ENCODE measurements at regions not wholly inside any gene's neighbourhood (a gene's known extent, or its start where the extent isn't known, plus 50 kb on each side); places are given as distances from the start of the nearest gene placed in this dataset.

DNA sequence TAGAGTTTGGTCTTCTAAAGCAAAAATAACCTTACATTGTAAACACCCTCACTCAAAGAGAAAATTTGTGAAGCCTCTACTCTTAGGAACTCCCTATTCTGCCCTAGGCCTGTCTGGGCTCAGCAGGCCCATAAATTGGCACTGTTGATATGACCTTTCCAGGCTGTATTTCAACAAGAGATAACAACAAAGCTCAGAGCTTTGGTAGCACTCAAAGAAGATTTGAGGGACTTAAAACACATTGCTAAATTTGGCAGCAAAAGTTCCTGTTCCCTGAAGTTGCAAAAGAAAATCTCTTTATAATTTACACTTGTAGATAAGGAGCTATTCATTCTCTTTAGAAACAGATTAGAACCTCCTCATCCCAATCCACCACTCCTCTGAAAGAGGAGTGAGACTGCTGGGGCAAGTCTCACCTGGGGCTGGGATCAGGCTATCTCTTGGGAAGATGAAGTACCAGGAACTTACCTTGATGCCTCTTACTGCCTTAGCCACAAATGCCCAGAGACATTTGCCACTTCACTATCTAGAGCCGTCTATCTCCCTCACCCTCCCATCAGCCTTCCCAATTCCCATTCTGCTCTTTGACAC, 110.4 kb upstream of the AKIP1 start:
- ATAC-seq (ENCODE audit: low read depth) = no peak
- Histone ChIP-seq H3K27ac (ENCODE audit: poor library complexity, severe bottlenecking) (no peak overlapping the region), H3K4me1 (ENCODE audit: insufficient read depth, poor library complexity, severe bottlenecking) (no peaks in the 10 kb centered on the region), H3K27me3 (ENCODE audit: insufficient read depth, poor library complexity, severe bottlenecking) (no peaks in the 10 kb centered on the region), H3K36me3 (ENCODE audit: low read depth) (peaks cover 36% of the 10 kb centered on the region), H3K9me3 (ENCODE audit: severe bottlenecking) (no peaks in the 10 kb centered on the region), H3K4me3 (ENCODE audit: severe bottlenecking) (no peak overlapping the region)
- TF ChIP-seq, protein P1, sequence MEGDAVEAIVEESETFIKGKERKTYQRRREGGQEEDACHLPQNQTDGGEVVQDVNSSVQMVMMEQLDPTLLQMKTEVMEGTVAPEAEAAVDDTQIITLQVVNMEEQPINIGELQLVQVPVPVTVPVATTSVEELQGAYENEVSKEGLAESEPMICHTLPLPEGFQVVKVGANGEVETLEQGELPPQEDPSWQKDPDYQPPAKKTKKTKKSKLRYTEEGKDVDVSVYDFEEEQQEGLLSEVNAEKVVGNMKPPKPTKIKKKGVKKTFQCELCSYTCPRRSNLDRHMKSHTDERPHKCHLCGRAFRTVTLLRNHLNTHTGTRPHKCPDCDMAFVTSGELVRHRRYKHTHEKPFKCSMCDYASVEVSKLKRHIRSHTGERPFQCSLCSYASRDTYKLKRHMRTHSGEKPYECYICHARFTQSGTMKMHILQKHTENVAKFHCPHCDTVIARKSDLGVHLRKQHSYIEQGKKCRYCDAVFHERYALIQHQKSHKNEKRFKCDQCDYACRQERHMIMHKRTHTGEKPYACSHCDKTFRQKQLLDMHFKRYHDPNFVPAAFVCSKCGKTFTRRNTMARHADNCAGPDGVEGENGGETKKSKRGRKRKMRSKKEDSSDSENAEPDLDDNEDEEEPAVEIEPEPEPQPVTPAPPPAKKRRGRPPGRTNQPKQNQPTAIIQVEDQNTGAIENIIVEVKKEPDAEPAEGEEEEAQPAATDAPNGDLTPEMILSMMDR (IDR thresholded peaks at IDR 0.05; ENCODE audit: poor library complexity, severe bottlenecking) = no peak
- no peak for DNase-seq (ENCODE audit: low spot score)

DNA sequence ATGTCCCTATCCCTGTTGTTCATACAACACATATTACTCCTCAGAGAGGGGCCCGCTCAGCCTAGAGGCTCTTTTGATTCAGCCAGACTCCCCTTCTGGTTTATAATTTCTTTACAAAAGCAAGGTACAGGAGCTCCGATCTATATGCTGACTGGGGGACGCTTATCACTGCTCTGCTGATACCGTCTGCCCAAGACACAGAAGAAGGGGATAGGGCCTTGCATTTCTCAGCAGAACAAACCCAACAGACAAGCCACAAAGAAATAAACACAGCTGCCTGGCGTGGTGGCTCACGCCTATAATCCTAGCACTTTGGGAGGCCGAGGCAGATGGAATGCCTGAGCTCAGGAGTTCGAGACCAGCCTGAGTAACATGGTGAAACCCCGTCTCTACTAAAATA, 109.9 kb upstream of the AKIP1 start:
- no peaks in the 10 kb centered on the region for H3K9me3 ChIP-seq (ENCODE audit: severe bottlenecking)
- TF ChIP-seq, protein P1 (IDR thresholded peaks at IDR 0.05; ENCODE audit: poor library complexity, severe bottlenecking) = no peak
- H3K4me1 ChIP-seq (ENCODE audit: insufficient read depth, poor library complexity, severe bottlenecking) = no peaks in the 10 kb centered on the region
- peaks cover 37% of the 10 kb centered on the region for H3K36me3 ChIP-seq (ENCODE audit: low read depth)
- ATAC-seq (ENCODE audit: low read depth) = no peak
- H3K4me3 ChIP-seq (ENCODE audit: severe bottlenecking) = no peak overlapping the region
- DNase-seq (ENCODE audit: low spot score) = no peak
- no peaks in the 10 kb centered on the region for H3K27me3 ChIP-seq (ENCODE audit: insufficient read depth, poor library complexity, severe bottlenecking)
- H3K27ac ChIP-seq (ENCODE audit: poor library complexity, severe bottlenecking) = no peak overlapping the region

DNA sequence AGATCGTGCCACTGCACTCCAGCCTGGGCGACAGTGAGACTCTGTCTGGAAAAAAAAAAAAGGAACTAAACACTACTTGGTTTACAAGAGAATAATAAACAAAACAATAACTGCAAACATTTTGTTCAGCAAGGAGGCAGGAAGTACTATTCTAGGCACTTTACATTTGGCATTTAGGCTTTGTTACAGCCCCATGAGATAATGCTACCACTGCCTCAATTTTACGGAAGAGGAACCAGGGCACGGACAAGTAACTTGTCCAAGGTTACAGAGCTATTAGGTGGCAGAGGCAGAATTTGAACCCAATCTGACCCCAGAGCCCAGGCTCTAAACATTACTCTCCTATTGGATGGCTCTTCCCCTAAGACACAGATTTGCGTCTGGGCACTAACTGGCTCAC, 108.7 kb upstream of the AKIP1 start:
- Histone ChIP-seq H3K4me1 (ENCODE audit: insufficient read depth, poor library complexity, severe bottlenecking) (no peaks in the 10 kb centered on the region), H3K27me3 (ENCODE audit: insufficient read depth, poor library complexity, severe bottlenecking) (no peaks in the 10 kb centered on the region), H3K27ac (ENCODE audit: poor library complexity, severe bottlenecking) (no peak overlapping the region), H3K36me3 (ENCODE audit: low read depth) (peaks cover 32% of the 10 kb centered on the region), H3K4me3 (ENCODE audit: severe bottlenecking) (no peak overlapping the region), H3K9me3 (ENCODE audit: severe bottlenecking) (no peaks in the 10 kb centered on the region)
- TF ChIP-seq, protein P1 (IDR thresholded peaks at IDR 0.05; ENCODE audit: poor library complexity, severe bottlenecking) = no peak
- DNase-seq (ENCODE audit: low spot score) = no peak
- ATAC-seq (ENCODE audit: low read depth) = no peak

DNA sequence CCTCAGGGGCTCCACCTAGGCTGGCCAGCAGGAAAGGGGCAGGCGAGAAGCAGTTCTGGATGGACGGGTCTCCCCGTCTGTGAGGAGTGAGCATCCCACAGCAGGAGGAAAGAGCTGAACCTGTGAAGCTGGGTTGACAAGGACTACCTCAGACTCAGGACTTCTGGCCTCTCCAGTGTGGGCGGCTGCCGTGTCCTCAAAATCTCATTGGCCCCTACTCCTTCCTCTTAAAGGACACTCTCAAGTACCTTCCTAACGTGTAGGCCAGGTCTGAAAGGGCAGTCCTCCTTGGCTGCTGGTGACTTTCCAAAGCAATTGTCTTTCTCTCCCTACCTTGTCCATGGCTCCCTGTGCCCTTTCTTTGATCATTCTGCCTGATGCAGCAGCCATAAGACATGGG, 107.0 kb upstream of the AKIP1 start:
- no peaks in the 10 kb centered on the region for H3K27me3 ChIP-seq (ENCODE audit: insufficient read depth, poor library complexity, severe bottlenecking)
- TF ChIP-seq, protein P1 (IDR thresholded peaks at IDR 0.05; ENCODE audit: poor library complexity, severe bottlenecking) = no peak
- no peak overlapping the region for H3K27ac ChIP-seq (ENCODE audit: poor library complexity, severe bottlenecking)
- H3K4me3 ChIP-seq (ENCODE audit: severe bottlenecking) = no peak overlapping the region
- no peak for DNase-seq (ENCODE audit: low spot score)
- ATAC-seq (ENCODE audit: low read depth) = no peak
- peaks cover 24% of the 10 kb centered on the region for H3K36me3 ChIP-seq (ENCODE audit: low read depth)
- peaks cover 8% of the 10 kb centered on the region for H3K4me1 ChIP-seq (ENCODE audit: insufficient read depth, poor library complexity, severe bottlenecking)
- H3K9me3 ChIP-seq (ENCODE audit: severe bottlenecking) = no peaks in the 10 kb centered on the region

DNA sequence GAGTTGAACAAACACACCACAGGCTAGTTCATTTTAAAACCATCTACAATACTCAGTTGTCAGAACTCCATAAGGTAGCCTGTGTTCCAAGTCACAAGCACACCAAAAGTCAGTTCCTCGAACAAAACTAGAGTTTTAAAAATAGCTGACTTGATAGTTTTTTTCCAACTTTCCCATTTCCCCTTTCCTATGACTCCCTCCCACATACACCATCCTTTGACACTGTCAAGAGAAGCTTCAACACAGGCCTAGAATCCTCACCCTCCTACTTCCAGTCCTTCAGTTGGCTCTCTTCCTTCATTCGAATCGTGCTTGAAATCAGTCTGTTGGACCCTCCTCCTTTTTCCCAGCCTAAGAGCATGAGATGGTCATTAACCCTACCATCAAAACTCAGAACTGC, 105.7 kb upstream of the AKIP1 start:
- ATAC-seq (ENCODE audit: low read depth) (no peak), DNase-seq (ENCODE audit: low spot score) (no peak)
- peaks cover 18% of the 10 kb centered on the region for H3K36me3 ChIP-seq (ENCODE audit: low read depth)
- no peak overlapping the region for H3K4me3 ChIP-seq (ENCODE audit: severe bottlenecking)
- H3K27me3 ChIP-seq (ENCODE audit: insufficient read depth, poor library complexity, severe bottlenecking) = no peaks in the 10 kb centered on the region
- TF ChIP-seq, protein P1 (IDR thresholded peaks at IDR 0.05; ENCODE audit: poor library complexity, severe bottlenecking) = no peak
- H3K4me1 ChIP-seq (ENCODE audit: insufficient read depth, poor library complexity, severe bottlenecking) = peaks cover 8% of the 10 kb centered on the region
- H3K9me3 ChIP-seq (ENCODE audit: severe bottlenecking) = no peaks in the 10 kb centered on the region
- H3K27ac ChIP-seq (ENCODE audit: poor library complexity, severe bottlenecking) = no peak overlapping the region

Measured in RWPE2 (cell line).